ENCODE measurements at regions not wholly inside any gene's neighbourhood (a gene's known extent, or its start where the extent isn't known, plus 50 kb on each side); places are given as distances from the start of the nearest gene placed in this dataset.

DNA sequence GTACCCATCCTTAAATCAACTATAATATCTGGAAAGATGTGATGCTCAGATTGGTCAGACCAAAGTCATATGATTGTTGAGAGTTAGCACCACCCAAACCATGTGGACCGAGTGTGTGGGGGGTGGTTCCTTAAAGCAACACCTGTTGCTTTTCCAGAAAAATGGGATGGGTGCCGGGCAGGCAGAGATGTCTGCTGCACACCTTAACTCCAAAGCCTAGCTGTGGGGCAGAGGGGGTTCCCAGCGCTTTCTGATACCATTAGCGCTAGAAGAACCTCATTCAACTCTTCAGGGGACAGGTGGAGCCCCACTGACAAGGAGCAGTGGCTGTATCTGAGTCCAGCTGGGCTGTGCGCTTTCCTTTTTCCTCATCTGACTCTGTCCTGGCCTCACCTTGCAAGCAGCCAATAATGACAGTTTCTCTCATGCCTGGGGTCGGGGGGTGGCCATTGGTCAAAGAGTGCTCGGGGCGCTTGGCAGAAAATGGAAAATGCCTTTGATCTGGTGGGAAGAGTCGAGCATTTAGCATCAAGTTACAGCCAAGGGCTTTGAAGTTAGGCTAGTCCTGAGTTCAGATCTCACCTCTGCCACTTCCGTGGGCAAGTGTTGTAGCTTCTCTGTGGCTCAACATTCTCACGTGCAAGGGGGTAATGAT, 82.6 kb downstream of the IRX3 start:
- Histone ChIP-seq H3K9me2 (ENCODE audit: insufficient read depth) (no peaks in the 10 kb centered on the region), H3K27ac (no peak overlapping the region), H3F3A (ENCODE audit: insufficient read depth, low read depth) (no peaks in the 10 kb centered on the region), H2AFZ (no peak overlapping the region), H3K79me2 (ENCODE audit: low read depth) (no peaks in the 10 kb centered on the region), H3K4me2 (no peak overlapping the region), H3K4me1 (replicated peaks; ENCODE audit: insufficient read depth) (no peaks in the 10 kb centered on the region), H3K4me3 (no peak overlapping the region), H3K9me3 (ENCODE audit: insufficient read depth, low read depth) (no peaks in the 10 kb centered on the region; the same call in 1 of the 2 replicates), H3K27me3 (ENCODE audit: insufficient read depth, low read depth) (no peaks in the 10 kb centered on the region), H3K36me3 (ENCODE audit: low read depth) (no peaks in the 10 kb centered on the region), H4K20me1 (ENCODE audit: insufficient read depth) (no peaks in the 10 kb centered on the region)
- TF ChIP-seq, protein P1, sequence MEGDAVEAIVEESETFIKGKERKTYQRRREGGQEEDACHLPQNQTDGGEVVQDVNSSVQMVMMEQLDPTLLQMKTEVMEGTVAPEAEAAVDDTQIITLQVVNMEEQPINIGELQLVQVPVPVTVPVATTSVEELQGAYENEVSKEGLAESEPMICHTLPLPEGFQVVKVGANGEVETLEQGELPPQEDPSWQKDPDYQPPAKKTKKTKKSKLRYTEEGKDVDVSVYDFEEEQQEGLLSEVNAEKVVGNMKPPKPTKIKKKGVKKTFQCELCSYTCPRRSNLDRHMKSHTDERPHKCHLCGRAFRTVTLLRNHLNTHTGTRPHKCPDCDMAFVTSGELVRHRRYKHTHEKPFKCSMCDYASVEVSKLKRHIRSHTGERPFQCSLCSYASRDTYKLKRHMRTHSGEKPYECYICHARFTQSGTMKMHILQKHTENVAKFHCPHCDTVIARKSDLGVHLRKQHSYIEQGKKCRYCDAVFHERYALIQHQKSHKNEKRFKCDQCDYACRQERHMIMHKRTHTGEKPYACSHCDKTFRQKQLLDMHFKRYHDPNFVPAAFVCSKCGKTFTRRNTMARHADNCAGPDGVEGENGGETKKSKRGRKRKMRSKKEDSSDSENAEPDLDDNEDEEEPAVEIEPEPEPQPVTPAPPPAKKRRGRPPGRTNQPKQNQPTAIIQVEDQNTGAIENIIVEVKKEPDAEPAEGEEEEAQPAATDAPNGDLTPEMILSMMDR (conservative IDR thresholded peaks at IDR 0.05) = no peak
- TF ChIP-seq EZH2 (IDR thresholded peaks at IDR 0.05; ENCODE audit: low read depth) = no peak
- ChIA-PET CTCF (no interaction called here), POLR2A (ENCODE audit: unreplicated experiment) (no interaction called here)
- intact Hi-C loops (cut with micrococcal nuclease; ENCODE audit: unreplicated experiment) = no loop called here
- DNase-seq = no peak
- no TSS peak for BruUV-seq (replicated peaks)

DNA sequence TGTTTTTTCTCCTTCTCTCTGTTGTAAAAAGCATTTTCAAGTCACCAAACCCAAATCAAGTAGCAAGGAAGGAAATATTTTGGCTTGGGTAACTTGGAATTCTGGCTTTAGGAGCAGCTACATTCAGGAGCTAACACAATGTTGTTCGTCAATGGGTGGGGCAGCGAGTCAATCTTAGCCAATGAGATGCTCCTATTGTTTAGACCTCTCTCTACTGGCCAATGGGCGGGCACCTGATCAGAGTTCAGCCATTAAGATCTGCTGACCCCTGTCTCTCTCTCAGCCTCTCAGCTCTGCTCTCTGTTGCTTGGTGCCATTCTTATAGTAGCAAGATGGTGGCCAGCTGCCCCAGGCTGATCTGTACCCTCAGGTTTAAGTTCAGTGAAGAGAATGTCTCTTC, 83.2 kb downstream of the IRX3 start:
- Histone ChIP-seq H3K27ac (no peak overlapping the region), H3K4me1 (replicated peaks; ENCODE audit: insufficient read depth) (no peaks in the 10 kb centered on the region), H3K4me3 (no peak overlapping the region), H3K36me3 (ENCODE audit: low read depth) (no peaks in the 10 kb centered on the region), H3K9me3 (ENCODE audit: insufficient read depth, low read depth) (no peaks in the 10 kb centered on the region; the same call in 1 of the 2 replicates), H4K20me1 (ENCODE audit: insufficient read depth) (no peaks in the 10 kb centered on the region), H2AFZ (no peak overlapping the region), H3K4me2 (no peak overlapping the region), H3K79me2 (ENCODE audit: low read depth) (no peaks in the 10 kb centered on the region), H3K9me2 (ENCODE audit: insufficient read depth) (no peaks in the 10 kb centered on the region), H3K27me3 (ENCODE audit: insufficient read depth, low read depth) (no peaks in the 10 kb centered on the region), H3F3A (ENCODE audit: insufficient read depth, low read depth) (no peaks in the 10 kb centered on the region)
- BruUV-seq (replicated peaks) = no TSS peak
- CTCF ChIA-PET = no interaction called here
- POLR2A ChIA-PET (ENCODE audit: unreplicated experiment) = no interaction called here
- intact Hi-C loops (cut with micrococcal nuclease; ENCODE audit: unreplicated experiment) = no loop called here
- no peak for TF ChIP-seq EZH2 (IDR thresholded peaks at IDR 0.05; ENCODE audit: low read depth)
- TF ChIP-seq, protein P1 (conservative IDR thresholded peaks at IDR 0.05) = no peak
- DNase-seq = no peak

All from PC-9 (cell line).